ENCODE measurements at regions not wholly inside any gene's neighbourhood (a gene's known extent, or its start where the extent isn't known, plus 50 kb on each side); places are given as distances from the start of the nearest gene placed in this dataset.
"Not testable (repeated sequence)": the region's sequence is repeated elsewhere in the genome, so short reads cannot be mapped to it uniquely, and the experiment has no call there.

DNA sequence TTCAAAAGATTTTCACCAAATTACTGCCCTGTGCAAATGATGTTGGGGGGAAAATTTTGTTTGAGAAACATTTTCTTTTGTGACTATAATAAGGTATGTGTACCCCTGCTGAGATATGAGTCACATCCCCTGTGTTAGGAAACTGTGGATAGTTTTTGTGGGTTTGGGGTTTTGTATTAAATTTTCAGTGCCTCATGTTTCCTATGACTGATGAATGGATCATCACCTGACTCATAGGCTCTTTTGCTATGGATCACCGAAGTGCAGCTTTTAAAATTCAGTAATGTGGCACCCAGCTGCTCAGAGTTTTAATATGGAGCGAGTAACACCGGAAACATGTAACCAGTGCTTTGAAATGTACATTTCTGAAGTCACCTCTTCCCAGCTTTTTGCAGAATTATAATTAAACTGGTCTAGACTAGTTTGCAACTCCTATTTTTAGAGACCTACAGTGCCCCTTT lies 167.4 kb upstream of the HMGA2 start:
- DNase-seq, result no peak

DNA sequence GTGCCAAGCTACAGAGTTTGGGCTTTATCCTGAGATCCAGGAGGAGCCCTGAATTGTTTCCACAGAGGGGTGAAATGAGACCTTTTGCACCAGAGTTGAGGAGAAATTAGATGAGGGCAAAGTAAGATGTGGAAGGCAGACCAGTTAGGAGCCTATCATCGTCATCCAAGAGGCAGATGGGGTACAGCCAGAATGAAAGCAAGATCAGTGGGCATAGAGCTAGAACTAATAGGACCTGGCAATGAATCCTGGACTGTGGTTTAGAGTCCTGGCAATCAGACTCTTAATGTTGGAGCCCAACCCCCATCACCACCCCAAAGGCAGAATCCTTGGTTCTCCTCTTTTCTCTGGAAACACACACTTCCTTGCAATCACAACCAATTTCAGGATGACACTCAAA lies 166.6 kb upstream of the HMGA2 start:
- no peak for DNase-seq

DNA sequence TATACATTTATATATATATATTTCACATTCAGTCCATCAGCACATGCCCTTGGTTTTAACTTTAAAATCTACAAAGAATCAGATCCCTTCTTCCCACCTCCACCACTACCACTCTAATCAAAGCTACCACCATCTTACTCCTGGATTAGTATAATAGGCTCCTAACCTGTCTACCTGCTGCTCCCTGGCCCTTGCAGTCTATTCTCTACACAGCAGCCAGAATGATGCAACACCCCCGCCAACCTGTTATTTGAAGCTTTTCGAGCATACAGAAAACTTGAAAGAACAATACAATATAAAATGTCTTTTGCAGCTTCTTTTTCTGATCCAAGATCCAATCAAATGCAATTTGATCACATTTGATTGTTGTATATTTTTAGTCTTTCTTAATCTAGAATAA lies 165.9 kb upstream of the HMGA2 start:
- DNase-seq, result no peak

DNA sequence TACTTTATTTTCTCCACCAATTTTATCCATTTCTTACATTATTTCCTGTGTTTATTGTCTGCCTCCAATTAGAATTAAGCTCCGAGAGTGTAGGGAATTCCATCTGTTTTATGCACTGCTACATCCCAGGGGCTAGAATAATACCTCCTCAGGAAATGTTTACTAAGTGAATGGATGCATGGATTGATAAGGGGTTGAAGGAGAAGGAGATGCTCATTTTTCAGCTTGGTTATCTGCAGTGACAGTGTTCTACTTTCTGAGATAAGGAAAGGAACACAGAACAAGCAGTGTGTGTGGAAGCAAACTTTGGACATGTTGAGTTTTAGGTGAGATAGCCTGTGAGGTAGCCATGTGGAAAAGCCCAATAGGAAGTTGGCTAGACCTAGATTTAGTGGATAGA lies 164.6 kb upstream of the HMGA2 start:
- no peak for DNase-seq

DNA sequence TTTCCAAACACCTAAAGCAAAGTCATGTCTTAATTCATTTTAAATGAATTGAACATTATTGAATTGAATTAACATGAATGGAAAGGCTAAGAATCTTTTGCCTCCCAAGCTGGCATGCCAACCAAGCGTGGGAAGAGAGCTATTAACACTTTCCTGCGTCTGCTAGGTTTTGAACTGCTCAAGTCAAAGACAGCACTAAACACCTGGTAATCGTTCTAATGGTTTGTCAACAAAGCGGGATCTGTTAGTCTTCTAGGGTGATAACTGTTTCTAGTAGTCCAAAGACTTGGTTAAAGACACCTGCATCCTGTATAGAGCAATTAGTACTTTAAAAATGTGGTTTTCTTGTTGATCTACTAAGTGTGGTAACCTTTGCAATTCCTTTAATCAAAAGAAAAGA lies 164.2 kb upstream of the HMGA2 start:
- no peak for DNase-seq

DNA sequence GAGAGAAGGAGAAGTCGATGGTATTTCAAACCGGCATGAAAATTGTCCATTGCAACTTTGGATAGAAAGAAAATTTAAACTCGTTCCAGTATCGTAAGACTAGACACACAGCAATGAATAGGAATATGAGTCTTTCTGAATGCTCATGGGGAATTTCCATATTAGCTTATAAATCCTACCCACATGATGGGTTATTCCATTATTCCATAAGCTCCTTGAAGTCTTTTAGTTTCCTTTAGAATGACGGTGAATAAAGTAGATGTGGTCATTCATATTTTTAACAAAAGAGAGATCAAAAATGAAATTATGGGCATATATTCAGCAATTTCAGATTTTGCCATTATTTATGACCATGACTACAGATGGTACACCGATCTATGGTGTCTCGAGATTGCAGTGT lies 163.4 kb upstream of the HMGA2 start:
- no peak for DNase-seq

DNA sequence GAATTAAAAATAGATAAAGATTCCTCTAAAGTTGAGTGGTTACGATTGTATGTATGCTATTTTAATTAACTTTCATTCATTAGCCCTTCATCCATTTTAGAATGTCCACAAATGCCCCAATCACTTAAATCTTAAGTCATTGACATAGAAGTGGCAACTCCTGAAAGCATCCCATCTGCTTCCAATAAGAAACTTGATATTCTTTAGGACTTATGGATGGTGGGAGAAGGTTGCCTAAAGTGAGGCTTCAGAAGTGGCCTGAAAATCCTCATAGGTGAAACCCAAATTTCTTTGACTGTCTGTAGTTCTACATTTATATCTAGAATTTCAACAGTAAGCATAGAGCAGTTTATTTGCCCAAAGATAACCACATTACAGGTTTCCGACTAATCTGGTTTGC lies 161.7 kb upstream of the HMGA2 start:
- DNase-seq, result no peak

DNA sequence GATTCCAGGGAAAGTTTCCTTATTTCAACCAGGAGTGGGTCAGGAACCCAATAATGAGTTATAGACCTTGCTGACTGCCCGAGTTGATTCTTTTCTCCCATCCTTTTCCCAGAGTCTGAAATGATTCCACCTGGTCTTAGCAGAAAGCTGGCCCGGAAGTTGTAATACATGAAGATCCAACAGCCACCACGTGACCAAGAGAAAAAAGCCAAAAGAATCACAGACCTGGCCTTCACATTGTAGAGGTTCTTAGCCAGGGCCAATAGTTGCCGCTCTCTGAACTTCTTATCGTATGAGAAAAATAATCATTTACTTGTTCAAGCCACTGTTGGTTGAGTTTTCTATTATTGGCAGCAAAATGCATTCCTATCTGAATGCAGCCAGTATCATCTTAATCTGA lies 161.2 kb upstream of the HMGA2 start:
- DNase-seq, result no peak

DNA sequence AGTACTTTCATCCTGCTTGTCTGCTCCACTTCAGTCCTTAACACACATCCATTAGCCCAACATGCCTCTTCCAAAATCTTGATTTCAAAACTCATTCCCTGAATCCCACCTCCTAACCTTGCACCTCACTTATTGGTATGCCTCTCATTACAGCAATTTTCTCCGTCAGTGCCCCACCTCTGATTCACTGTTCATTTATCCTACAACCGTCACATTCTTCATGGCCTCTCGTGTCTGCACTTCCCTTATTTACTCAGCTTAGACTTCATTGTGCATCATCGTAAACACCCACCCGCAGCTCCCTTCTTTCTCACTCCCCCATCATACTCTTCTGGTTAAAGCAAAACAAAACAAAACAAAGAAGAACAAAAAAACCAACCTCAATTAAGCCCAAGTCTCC lies 160.6 kb upstream of the HMGA2 start:
- no peak for DNase-seq

DNA sequence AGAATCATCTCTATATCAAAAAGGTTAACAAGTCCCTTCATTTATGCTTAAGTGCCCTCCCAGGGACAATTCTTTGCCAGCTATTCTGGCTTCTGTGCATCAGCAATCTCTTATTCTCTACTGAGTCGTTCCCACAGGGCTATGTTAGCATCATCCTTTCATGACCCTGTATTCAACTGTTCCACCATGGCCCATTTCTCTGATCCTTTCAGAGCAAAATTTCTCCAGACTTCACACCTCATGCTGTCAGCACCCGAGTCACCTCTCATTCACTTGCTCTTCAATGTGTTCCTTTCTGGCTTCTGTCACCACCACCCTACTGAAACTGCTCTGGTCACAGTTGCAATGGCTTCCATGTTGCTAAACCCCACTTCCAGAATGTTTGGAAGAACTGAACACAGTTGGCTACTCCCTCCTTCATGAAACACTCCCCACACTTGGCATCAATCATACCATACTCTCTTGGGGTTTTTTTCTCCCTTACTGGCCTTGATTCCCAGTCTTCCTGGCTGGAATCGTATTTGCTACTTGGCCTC lies 159.5 kb upstream of the HMGA2 start:
- DNase-seq, result no peak

DNA sequence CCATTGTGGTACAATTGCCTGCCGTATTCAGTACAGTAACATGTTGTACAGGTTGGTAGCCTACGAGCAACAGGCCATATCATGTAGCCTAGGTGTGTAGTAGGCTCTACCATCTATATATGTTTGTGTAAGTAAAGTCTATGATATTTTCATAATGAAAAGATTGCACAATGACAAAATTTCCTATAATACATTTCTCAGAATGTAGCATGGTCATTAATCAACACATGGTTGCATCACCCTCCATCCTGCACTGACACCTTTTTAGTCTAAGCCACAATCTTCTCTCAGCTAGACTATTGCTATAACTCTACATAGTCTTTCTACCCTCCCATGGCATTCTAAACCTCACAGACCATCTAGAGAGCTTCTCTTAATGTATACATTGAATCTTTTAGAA lies 158.5 kb upstream of the HMGA2 start:
- DNase-seq, result no peak

DNA sequence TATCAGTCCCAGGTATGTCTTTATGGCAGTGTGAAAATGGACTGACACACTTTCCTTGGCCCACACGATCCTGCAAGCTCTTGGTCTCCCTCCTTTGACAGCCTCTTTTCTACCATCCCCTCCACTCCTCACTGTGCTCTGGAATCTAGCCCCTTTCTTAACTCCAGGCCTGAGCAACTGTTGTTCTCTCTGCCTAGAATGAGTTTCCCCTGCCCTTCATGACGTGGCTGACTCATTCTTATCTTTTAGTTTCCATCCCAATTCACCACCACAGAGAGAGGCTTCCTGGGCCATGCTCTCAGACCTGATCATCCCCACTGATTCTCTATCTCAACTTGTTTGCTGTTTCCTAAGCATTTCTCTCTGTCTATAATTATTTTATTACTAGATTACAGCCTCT lies 157.4 kb upstream of the HMGA2 start:
- DNase-seq, result no peak

DNA sequence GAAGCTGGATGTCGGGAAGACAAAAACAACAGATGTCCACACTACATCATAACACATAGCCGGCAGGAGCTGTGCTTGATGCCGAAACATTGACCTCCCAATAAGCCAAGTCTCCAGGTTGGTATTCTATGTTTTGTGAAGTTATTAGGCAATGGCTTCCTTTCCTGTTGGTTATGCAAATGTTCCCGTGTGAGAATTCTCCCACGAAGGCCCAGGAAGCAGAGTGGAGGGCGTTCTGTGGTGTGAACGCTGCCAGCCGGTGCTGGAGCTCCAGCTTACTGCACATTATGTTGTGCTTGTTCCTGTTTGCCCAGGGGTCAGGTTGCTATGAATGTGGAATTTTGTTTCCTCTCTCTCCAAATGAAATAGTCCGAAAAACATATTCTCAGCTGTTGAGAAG lies 156.4 kb upstream of the HMGA2 start:
- DNase-seq, result no peak

DNA sequence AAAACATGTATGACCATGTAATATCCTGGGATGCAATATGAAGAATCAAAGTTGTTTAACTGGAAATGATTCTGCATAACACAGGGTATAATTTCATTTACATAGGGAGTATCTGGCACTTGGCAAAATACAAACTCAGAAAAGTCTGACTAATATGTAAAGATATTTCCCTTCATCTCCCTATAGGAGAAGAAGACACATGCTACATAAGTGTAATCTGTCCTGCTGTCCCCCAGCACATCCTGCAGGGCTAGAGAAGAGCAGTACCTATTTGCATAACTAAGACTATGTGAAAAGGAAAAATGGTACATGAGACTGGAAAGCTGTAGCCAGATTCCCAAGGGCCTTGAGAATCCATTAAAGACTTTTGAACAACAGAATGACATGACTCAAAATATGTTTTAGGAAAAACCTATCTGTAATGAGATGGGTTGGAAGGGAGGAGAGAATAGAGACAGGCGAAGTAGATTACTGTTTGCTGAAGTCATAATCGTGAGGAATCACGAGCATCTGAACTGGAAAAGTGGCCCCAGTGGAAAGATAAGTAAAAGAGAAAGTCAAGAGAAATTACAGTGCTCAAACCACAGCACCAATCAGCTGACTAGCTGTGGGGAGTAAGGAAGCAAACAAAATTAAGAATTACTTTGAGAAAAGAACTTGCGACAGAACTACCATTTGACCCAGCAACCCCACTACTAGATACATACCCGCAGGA lies 155.1 kb upstream of the HMGA2 start:
- DNase-seq, result no peak

DNA sequence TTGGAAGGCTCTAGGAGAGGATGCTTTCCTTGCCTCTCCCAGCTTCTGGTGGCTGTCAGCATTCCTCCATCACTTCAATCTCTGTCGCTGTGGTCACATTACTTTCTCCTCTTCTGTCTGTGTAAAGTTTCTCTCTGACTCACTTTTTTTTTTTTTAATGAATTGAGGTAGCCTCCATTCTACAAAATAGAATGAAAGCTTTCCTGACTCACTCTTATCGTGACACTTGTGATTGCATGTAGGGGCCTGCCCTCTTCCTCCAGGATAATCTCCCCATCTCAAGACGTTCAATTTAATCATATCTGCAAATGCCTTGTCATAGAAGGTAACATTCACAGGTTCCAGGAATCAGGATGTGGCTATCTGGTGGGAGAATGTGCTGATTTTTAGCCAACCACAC lies 153.5 kb upstream of the HMGA2 start:
- DNase-seq, result no peak

DNA sequence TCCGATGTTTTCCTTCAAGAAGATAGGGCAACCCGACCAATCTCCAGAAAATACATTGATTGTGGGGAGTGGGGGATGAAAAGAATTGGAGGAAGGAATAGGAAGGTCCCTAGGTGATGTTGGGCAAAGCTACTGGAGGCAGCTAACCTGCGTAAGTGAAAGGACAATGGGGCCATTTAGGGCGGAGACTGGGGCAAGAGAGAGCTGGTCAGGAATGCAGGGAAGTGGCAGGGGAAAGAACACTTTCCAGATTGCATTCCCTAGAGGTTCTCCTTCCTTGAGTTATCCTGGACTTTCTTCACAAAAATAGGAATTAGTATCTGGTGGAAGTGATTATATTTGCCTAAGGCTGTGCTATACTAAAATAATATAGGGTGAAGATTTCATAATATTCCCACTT lies 151.8 kb upstream of the HMGA2 start:
- DNase-seq, result no peak

DNA sequence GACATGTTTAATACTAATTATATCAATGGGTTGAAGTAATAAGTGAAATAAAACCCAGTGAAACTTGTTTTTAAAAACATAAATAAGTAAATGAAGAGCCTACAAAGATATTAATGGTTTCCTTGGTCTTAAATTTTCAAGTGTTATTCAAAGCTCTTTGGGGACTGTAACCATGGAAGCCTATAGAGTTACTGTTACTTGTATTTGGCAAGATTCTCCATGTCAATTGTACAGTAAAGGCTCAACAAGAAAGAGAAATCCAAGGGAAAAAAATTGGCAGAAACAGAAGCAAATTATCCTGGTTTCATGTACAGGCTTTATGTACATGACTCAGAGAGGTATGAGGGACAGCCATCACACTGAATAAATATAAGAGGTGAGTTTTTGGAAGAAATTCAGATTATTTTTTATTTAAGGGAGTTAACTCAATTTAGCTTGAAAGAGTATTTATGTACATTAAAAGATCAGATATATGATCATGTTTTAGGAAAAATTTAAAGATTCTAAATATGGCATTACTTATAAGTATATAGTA lies 151.1 kb upstream of the HMGA2 start:
- no peak for DNase-seq

DNA sequence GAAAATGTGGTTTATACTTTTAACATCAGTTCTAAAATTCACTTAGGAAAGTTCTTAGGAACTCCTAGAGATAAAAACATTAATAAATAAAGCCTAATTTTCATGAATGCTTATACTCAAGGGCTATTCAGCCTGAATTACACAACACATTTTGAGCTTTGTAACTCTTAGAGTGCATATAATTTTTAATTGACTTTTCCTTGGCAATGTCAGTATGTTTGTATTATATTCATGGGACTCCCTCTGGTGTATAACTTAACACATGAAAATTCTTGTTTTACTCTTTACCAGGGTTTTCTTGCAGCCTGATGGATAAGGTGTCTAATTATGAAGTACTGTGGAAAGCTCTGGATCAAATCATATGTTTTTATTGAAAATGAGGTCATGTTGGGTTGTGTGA lies 150.6 kb upstream of the HMGA2 start:
- DNase-seq, result no peak

DNA sequence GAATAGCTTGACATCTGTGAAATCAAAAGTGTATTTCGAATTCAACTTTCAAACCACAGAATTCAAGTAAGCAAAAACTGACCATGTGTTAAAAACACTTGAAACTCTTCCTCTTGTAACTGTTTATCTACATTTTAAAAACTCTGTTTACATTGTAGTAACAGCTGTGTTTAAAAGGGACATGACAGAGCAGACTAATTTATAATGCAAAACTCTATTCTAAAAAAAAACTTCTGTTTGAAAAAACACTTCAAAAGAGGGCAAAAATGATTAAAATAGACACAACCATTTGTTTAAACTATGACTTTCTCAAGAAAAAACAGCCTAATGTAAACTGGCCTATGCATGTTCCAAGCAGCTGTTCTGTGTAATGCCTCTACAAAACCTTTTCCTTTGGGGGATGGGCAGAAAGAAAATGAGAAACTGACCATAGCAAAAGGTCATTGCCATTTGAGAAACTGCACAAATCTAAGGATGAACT lies 149.1 kb upstream of the HMGA2 start:
- DNase-seq, result no peak

DNA sequence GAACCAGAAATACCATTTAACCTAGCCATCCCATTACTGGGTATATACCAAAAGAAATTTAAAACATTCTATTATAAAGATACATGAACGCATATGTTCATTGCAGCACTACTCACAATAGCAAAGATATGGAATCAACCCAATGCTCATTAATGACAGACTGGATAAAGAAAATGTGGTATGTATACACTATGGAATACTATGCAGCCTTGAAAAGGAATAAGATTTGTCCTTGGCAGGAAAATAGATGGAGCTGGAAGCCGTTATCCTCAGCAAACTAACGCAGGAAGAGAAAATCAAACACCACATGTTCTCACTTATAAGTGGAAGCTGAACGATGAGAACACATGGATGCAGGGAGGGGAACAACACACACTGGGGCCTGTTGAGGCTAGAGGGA lies 146.1 kb upstream of the HMGA2 start:
- DNase-seq, result not testable (repeated sequence)

DNA sequence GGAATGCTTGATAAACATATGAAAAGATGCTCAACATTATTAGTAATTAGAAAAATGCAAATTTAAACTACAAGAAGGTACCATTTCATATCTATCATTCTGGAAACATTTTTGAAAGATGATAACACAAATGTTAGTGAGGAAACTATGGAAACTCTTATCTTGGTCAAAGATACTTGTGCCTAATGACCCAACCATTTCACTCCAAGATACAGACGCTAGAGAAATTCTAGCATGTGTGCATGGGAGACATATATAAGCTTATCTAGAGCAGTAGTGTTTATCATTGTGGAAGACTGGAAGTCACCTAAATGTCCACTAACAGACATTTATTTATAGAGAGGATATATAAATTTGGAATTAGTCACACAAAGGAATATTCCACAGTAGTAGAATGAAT lies 143.1 kb upstream of the HMGA2 start:
- no peak for DNase-seq

DNA sequence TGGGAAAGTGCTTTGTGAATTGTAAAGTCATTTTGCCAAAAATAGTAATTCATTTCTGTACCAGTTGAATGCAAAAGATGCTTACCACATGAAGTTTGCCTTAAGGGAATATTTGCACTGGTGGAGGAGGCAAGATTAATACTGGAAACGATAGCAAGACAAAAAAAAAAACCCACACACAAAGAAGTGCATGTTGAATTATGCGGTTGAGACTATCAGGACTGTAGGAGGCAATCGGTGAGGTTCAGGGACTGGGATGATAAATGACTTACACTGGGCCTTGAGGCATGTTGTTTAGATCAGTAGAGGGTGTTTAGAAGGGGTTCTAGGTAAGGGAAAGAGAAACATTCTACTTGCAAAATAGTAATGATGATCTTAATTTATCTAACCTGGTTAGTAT lies 142.2 kb upstream of the HMGA2 start:
- no peak for DNase-seq

DNA sequence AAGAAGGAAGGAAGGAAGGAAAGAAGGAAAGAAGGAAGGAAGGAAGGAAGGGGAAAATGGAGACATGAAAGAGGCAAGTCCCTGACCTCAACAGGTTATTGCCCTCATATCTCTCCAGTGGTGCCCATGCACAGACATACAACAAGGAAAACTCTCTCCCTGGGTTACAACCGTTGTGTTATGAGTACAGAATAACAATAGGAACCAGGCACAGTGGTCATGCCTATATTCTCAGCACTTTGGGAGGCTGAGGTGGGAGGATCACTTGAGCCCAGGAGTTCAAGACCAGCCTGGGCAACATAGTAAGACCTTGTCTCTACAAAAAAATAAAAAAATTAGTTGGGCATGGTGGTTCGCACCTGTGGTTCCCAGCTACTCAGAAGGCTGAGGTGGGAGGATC lies 139.4 kb upstream of the HMGA2 start:
- DNase-seq, result no peak

DNA sequence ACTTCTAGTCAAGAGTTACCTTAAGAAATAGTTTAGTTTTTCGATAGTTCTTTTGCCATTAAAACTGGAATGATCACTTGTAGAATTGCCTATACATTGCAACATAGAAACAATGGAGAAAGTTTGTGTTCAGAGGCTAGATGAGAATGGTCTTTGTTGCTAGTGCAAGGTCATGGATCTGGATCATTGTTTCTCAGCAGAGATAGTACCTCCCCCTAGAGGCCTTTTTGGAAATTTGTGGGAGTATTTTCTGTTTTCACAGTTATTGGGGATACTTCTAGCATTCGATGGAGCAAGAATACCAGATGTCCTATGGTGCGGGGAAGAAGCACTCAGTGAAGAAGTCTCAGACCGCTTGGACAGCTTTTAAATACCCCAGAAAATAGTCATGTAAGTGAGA lies 138.8 kb upstream of the HMGA2 start:
- peak; percentile 0 for DNase-seq

DNA sequence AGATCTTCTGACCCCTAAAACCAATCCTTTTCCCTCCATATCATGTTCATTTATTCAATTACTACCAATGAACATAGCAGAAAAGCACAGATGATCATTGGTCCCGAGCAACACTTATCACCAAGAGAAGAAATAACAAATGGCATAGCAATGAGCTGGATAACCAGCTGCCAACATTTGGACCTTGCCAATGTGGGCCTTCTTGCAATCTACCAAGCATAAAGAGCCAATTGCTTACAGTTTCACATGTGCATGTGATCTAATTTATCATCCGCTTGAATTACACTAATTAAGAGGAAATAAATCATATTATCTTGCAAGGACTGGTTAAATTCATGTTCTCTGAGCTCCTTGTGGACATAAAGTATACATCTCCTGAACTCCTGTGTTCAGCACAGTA lies 134.8 kb upstream of the HMGA2 start:
- DNase-seq, result no peak
